ENCODE measurements at regions not wholly inside any gene's neighbourhood (a gene's known extent, or its start where the extent isn't known, plus 50 kb on each side); places are given as distances from the start of the nearest gene placed in this dataset.

DNA sequence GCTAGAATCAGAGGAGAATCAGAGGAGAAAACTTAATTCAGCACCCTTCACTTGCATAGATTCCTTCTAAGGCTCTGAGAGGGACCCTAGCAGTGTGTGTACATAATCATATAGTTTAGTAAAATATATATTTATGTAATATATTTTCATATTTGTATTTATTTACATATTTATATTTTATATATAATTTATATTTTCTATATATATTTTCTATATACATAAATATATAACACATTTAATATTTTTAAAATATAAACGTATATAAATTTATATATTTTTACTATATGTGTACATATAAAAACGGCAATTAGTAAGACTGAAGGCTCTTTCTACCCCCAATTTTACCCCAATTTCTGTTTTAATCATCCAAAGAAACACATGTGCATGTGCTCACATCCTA, 80.3 kb downstream of the NXPE2 start:
- Histone ChIP-seq H3K27me3 (no peaks in the 10 kb centered on the region), H3K4me3 (no peak overlapping the region), H3K36me3 (no peaks in the 10 kb centered on the region), H3K9me3 (no peaks in the 10 kb centered on the region), H3K27ac (no peak overlapping the region), H3K4me1 (no peaks in the 10 kb centered on the region)
- TF ChIP-seq, protein P1, sequence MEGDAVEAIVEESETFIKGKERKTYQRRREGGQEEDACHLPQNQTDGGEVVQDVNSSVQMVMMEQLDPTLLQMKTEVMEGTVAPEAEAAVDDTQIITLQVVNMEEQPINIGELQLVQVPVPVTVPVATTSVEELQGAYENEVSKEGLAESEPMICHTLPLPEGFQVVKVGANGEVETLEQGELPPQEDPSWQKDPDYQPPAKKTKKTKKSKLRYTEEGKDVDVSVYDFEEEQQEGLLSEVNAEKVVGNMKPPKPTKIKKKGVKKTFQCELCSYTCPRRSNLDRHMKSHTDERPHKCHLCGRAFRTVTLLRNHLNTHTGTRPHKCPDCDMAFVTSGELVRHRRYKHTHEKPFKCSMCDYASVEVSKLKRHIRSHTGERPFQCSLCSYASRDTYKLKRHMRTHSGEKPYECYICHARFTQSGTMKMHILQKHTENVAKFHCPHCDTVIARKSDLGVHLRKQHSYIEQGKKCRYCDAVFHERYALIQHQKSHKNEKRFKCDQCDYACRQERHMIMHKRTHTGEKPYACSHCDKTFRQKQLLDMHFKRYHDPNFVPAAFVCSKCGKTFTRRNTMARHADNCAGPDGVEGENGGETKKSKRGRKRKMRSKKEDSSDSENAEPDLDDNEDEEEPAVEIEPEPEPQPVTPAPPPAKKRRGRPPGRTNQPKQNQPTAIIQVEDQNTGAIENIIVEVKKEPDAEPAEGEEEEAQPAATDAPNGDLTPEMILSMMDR (IDR thresholded peaks at IDR 0.05) = no peak
- DNase-seq = no peak
- intact Hi-C loops (cut with DNase I; ENCODE audit: low total_unique reads) = no loop called here

DNA sequence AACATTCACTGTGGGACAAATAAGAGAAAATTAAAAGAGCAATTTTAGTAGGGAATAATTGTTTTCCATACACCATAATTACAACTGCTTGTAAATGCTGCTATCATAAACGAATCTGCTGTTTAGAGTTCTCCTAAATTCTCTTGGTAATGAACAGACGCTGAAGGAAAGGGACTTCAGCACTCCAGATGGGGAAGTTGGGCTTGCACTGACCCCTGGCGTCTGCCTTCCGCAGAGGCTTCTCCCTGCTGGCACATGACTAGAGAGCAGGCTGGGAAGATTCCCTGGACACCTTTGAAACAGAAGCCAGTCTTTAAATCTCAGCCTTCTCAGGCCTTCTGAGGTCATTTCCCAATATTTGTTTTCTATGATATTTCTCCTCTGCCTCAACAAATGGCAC, 84.1 kb downstream of the NXPE2 start:
- TF ChIP-seq, protein P1 (IDR thresholded peaks at IDR 0.05) = peak; percentile 70 to 79
- DNase-seq = peak; percentile 50 to 74
- H3K4me1 ChIP-seq = no peaks in the 10 kb centered on the region
- intact Hi-C loops (cut with DNase I; ENCODE audit: low total_unique reads) = loop anchor here (5.0 to 10.0 kb wide), 2 partner anchors 418 to 480 kb away; no protein-coding TSS in a partner anchor
- H3K9me3 ChIP-seq = no peaks in the 10 kb centered on the region
- no peaks in the 10 kb centered on the region for H3K36me3 ChIP-seq
- no peak overlapping the region for H3K4me3 ChIP-seq
- no peak overlapping the region for H3K27ac ChIP-seq
- no peaks in the 10 kb centered on the region for H3K27me3 ChIP-seq

DNA sequence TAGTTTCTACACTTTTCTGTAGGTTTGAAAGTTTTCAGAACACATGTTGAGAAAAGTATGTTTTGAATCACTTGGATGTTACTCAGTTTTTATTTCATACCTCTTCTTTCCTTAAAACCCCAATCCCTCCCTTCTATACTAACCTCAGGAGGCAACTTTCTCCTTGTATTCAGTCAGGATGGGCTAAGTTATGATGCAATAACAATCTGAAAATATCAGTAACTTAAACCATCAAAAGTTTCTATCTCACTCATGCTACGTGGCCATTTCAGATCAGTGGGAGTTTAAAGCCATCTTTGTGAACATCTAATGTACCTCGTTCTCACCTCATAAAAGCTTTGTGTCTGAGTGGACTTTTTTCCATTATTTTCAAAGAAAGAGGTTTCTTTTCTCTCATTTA, 86.2 kb downstream of the NXPE2 start:
- H3K4me3 ChIP-seq = no peak overlapping the region
- TF ChIP-seq, protein P1 (IDR thresholded peaks at IDR 0.05) = no peak
- H3K27ac ChIP-seq = no peak overlapping the region
- H3K36me3 ChIP-seq = no peaks in the 10 kb centered on the region
- intact Hi-C loops (cut with DNase I; ENCODE audit: low total_unique reads) = loop anchor here (5.0 to 10.0 kb wide), 2 partner anchors 420 to 482 kb away; no protein-coding TSS in a partner anchor
- no peak for DNase-seq
- H3K4me1 ChIP-seq = no peaks in the 10 kb centered on the region
- no peaks in the 10 kb centered on the region for H3K9me3 ChIP-seq
- no peaks in the 10 kb centered on the region for H3K27me3 ChIP-seq

DNA sequence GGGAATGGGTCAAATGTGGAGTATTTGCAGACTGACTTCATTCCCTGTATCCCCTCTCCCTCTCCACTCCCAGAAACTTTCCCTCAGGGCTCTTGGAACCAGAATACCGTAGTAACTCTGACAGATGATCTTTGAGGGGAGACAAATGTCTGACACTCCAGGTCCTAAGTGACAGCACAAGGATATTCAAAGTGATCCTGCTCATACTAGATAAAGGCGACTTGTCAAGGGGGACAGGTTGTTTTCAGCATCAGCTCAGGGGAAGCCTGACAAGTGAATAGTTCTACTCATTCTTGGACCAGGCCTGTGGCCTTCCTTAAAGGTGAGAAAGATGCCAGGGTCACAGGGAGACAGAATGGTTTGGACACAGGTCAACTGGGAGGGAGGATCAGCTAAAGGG, 92.8 kb downstream of the NXPE2 start:
- no peak overlapping the region for H3K27ac ChIP-seq
- no peaks in the 10 kb centered on the region for H3K9me3 ChIP-seq
- TF ChIP-seq, protein P1 (IDR thresholded peaks at IDR 0.05) = no peak
- no peak for DNase-seq
- H3K27me3 ChIP-seq = peaks cover 0 to 26% of the 10 kb centered on the region in 2 donors
- H3K4me3 ChIP-seq = no peak overlapping the region
- intact Hi-C loops (cut with DNase I; ENCODE audit: low total_unique reads) = no loop called here
- H3K4me1 ChIP-seq = no peaks in the 10 kb centered on the region
- no peaks in the 10 kb centered on the region for H3K36me3 ChIP-seq

DNA sequence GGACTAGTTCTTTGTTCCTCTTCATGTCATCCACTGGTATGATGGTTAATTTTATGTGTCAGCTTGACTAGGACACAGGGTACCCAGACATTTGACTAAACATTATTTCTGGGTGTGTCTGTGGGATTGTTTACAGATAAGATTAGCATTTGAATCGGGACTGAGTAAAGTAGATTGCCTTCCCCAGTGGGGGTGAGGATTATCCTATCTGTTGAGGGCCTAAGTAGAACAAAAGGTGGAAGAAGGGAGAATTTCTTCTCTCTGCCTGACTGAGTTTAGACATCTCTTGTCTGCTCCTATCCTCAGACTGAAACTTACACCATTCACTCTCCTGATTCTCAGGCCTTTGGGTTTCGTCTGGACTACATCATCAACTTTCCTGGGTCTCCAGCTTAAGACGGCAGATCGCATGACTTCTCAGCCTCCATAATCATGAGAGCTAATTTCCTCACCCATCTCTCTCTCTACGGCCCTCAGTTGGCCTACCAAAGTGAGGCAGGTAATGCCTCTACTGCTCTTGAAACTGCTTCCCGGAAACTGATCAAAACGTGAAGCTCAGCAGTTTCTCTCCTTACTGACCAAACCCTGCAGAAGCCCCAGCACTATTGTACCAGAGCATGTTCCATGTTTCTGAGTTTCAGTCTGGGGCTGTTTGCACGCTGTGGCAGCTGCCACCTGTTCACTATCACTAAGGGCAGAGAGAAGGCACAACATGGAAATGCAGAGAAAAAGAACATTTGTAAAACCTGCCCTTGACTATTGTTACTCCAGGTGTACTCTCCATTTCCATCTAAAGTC, 95.4 kb downstream of the NXPE2 start:
- no peaks in the 10 kb centered on the region for H3K4me1 ChIP-seq
- H3K27ac ChIP-seq = no peak overlapping the region
- intact Hi-C loops (cut with DNase I; ENCODE audit: low total_unique reads) = no loop called here
- H3K36me3 ChIP-seq = no peaks in the 10 kb centered on the region
- TF ChIP-seq, protein P1 (IDR thresholded peaks at IDR 0.05) = no peak
- no peak overlapping the region for H3K4me3 ChIP-seq
- peaks cover 0 to 26% of the 10 kb centered on the region in 2 donors for H3K27me3 ChIP-seq
- no peak for DNase-seq
- H3K9me3 ChIP-seq = no peaks in the 10 kb centered on the region

Data from tibial artery (tissue), 4 donors.